ENCODE measurements at regions not wholly inside any gene's neighbourhood (a gene's known extent, or its start where the extent isn't known, plus 50 kb on each side); places are given as distances from the start of the nearest gene placed in this dataset.

DNA sequence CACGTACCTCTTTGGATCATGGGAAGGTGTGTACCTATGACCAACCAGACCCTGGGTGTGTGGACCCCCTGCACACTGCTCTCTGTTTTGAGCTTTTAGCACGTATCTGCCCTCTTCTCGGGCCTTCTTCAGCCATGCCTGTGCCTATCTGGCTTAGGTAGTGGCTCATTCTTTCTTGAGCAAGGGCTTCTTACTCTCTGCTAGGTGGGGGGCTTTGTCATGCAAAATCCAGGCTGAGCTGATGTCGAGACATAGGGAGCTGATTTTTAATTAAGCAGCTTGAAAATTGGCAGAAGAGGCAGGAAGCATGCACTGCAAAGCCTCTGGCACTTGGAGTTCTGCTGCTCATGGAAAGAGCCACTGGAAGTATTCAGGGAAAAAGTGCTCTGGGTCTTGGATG lies 181.6 kb upstream of the IRX6 start (continued):
- TF ChIP-seq EZH2phosphoT487 (IDR thresholded peaks at IDR 0.05; ENCODE audit: borderline replicate concordance, low read depth): no peak
- no peak for TF ChIP-seq MEF2A (IDR thresholded peaks at IDR 0.05; ENCODE audit: borderline replicate concordance, low read depth)
- no peak for TF ChIP-seq MAX (IDR thresholded peaks at IDR 0.05; ENCODE audit: low read depth)

DNA sequence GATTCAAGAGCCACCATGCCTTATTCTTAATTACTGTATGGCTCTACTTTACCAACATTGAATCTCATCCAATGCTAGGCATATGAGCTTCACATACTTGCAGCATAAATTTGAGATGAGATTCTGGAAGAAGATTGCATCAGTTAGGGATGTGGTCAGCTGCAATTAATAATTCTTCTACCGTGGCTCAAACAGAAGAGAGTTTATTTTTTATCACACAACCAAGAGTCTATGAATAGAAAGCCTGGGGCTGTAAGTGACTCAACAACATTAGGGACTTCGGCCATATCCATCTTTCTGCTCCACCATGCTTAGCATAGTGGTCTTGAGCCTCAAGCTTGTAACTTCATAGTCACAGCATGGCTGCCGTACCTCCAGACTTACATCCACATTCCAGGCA lies 179.4 kb upstream of the IRX6 start:
- Histone ChIP-seq H3K4me1 (ENCODE audit: control insufficient read depth in 1 of 2, insufficient read depth in 2 of 2, low read depth in 1 of 2, low read length in 1 of 2) (no peaks in the 10 kb centered on the region; a peak in 1 of 4 replicates), H3K4me3 (ENCODE audit: low read depth in 2 of 2, low read length in 1 of 2) (no peak overlapping the region), H3K9me3 (no peaks in the 10 kb centered on the region), H3K36me3 (replicated peaks in 1 of 2; ENCODE audit: control insufficient read depth in 1 of 2, insufficient read depth in 2 of 2, low read length in 1 of 2) (no peaks in the 10 kb centered on the region), H3K27me3 (ENCODE audit: insufficient read depth) (no peaks in the 10 kb centered on the region), H3K9me2 (no peaks in the 10 kb centered on the region), H3K27ac (ENCODE audit: low read depth in 2 of 2, low read length in 1 of 2) (no peak overlapping the region), H3K4me2 (no peak overlapping the region), H3K79me2 (ENCODE audit: insufficient read depth) (no peaks in the 10 kb centered on the region), H3K9ac (no peak overlapping the region), H2AFZ (ENCODE audit: low read depth) (no peak overlapping the region), H3F3A (replicated peaks; ENCODE audit: insufficient read depth) (no peaks in the 10 kb centered on the region), H4K20me1 (ENCODE audit: insufficient read depth) (no peaks in the 10 kb centered on the region)
- 16% methylated on average over 3 of the region's 3 CpGs for WGBS (ENCODE audit: low lambda C conversion rate)
- CTCF ChIA-PET: no interaction called here
- POLR2A ChIA-PET: no interaction called here
- no peak for TF ChIP-seq FOXM1 (IDR thresholded peaks at IDR 0.05; ENCODE audit: low read depth)
- no peak for DNase-seq

DNA sequence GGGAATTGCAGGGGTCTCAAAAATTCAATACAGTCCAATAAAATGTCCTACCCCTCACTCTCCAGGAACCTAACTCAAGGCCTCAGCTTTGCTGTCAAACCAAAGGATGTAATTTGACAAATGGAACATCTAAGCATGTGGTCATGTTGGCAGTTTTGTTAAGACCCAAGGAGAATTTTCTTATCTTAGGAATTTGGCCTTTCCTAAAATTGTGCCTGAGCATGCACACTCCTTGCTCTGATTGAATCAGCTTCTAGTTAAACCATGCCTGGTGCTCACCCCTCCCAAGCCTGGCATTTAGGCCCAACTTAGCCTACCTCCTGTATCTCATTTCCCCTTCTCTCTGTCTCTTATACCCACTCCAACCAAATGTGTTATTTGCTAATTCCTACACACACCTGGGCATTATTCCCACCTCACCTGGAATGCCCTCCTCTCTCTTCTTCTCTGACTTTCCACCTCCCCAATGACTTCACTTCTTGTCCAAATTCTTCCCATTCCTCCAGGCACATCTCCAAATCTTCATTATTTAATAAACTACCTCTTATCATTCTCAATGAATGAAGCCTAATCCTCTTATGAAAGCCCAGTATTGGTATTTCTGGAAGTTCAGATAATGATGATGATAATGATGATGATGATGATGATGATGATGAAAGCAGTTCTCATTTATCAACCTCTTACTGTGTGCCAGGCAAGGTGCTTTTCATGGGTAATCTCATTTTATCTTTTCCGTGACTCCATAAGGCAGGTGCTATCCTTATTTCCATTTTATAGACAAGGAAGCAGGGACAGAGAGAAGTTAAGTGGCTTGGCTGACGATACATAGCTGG lies 178.0 kb upstream of the IRX6 start:
- no peak overlapping the region for H3K9ac ChIP-seq
- no peaks in the 10 kb centered on the region for H3K9me2 ChIP-seq
- 17% methylated on average over 2 of the region's 2 CpGs for WGBS (ENCODE audit: low lambda C conversion rate)
- no peak overlapping the region for H3K4me3 ChIP-seq (ENCODE audit: low read depth in 2 of 2, low read length in 1 of 2)
- H3F3A ChIP-seq (replicated peaks; ENCODE audit: insufficient read depth): no peaks in the 10 kb centered on the region
- DNase-seq: no peak
- no peak overlapping the region for H2AFZ ChIP-seq (ENCODE audit: low read depth)
- H3K9me3 ChIP-seq: no peaks in the 10 kb centered on the region
- no peak overlapping the region for H3K27ac ChIP-seq (ENCODE audit: low read depth in 2 of 2, low read length in 1 of 2)
- H3K36me3 ChIP-seq (replicated peaks in 1 of 2; ENCODE audit: control insufficient read depth in 1 of 2, insufficient read depth in 2 of 2, low read length in 1 of 2): no peaks in the 10 kb centered on the region
- CTCF ChIA-PET: interaction anchor here (0.6 to 0.7 kb wide), 2 partner anchors 86 to 910 kb away, joined by 3 read pairs; no protein-coding TSS in a partner anchor
- no peaks in the 10 kb centered on the region for H4K20me1 ChIP-seq (ENCODE audit: insufficient read depth)
- no peak overlapping the region for H3K4me2 ChIP-seq
- POLR2A ChIA-PET: no interaction called here
- no peaks in the 10 kb centered on the region for H3K79me2 ChIP-seq (ENCODE audit: insufficient read depth)
- no peaks in the 10 kb centered on the region for H3K27me3 ChIP-seq (ENCODE audit: insufficient read depth)
- H3K4me1 ChIP-seq (ENCODE audit: control insufficient read depth in 1 of 2, insufficient read depth in 2 of 2, low read depth in 1 of 2, low read length in 1 of 2): no peaks in the 10 kb centered on the region; a peak in 1 of 4 replicates
- no peak for TF ChIP-seq FOXM1 (IDR thresholded peaks at IDR 0.05; ENCODE audit: low read depth)
- TF ChIP-seq NRF1 (IDR thresholded peaks at IDR 0.05; ENCODE audit: low read depth, low read length): no peak
- no peak for TF ChIP-seq RFX5 (IDR thresholded peaks at IDR 0.05; ENCODE audit: low read length)
- no peak for TF ChIP-seq PBX3 (IDR thresholded peaks at IDR 0.05)
- TF ChIP-seq JUND (IDR thresholded peaks at IDR 0.05): no peak
- TF ChIP-seq, protein P1, sequence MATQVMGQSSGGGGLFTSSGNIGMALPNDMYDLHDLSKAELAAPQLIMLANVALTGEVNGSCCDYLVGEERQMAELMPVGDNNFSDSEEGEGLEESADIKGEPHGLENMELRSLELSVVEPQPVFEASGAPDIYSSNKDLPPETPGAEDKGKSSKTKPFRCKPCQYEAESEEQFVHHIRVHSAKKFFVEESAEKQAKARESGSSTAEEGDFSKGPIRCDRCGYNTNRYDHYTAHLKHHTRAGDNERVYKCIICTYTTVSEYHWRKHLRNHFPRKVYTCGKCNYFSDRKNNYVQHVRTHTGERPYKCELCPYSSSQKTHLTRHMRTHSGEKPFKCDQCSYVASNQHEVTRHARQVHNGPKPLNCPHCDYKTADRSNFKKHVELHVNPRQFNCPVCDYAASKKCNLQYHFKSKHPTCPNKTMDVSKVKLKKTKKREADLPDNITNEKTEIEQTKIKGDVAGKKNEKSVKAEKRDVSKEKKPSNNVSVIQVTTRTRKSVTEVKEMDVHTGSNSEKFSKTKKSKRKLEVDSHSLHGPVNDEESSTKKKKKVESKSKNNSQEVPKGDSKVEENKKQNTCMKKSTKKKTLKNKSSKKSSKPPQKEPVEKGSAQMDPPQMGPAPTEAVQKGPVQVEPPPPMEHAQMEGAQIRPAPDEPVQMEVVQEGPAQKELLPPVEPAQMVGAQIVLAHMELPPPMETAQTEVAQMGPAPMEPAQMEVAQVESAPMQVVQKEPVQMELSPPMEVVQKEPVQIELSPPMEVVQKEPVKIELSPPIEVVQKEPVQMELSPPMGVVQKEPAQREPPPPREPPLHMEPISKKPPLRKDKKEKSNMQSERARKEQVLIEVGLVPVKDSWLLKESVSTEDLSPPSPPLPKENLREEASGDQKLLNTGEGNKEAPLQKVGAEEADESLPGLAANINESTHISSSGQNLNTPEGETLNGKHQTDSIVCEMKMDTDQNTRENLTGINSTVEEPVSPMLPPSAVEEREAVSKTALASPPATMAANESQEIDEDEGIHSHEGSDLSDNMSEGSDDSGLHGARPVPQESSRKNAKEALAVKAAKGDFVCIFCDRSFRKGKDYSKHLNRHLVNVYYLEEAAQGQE (IDR thresholded peaks at IDR 0.05; ENCODE audit: low read depth, low read length): no peak
- TF ChIP-seq RAD21 (IDR thresholded peaks at IDR 0.05; ENCODE audit: low read length): no peak
- no peak for TF ChIP-seq SMC3 (IDR thresholded peaks at IDR 0.05; ENCODE audit: low read depth, low read length)
- TF ChIP-seq CHD2 (IDR thresholded peaks at IDR 0.05; ENCODE audit: low read length, partially characterized antibody): no peak
- no peak for TF ChIP-seq IRF3 (IDR thresholded peaks at IDR 0.05; ENCODE audit: low read depth, low read length)
- TF ChIP-seq FOXJ3 (CRISPR knock-in tag; IDR thresholded peaks at IDR 0.05): no peak
- no peak for TF ChIP-seq RCOR1 (IDR thresholded peaks at IDR 0.05; ENCODE audit: low read length)
- TF ChIP-seq, protein P2, sequence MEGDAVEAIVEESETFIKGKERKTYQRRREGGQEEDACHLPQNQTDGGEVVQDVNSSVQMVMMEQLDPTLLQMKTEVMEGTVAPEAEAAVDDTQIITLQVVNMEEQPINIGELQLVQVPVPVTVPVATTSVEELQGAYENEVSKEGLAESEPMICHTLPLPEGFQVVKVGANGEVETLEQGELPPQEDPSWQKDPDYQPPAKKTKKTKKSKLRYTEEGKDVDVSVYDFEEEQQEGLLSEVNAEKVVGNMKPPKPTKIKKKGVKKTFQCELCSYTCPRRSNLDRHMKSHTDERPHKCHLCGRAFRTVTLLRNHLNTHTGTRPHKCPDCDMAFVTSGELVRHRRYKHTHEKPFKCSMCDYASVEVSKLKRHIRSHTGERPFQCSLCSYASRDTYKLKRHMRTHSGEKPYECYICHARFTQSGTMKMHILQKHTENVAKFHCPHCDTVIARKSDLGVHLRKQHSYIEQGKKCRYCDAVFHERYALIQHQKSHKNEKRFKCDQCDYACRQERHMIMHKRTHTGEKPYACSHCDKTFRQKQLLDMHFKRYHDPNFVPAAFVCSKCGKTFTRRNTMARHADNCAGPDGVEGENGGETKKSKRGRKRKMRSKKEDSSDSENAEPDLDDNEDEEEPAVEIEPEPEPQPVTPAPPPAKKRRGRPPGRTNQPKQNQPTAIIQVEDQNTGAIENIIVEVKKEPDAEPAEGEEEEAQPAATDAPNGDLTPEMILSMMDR (IDR thresholded peaks at IDR 0.05): no peak
- TF ChIP-seq EP300 (IDR thresholded peaks at IDR 0.05; ENCODE audit: borderline replicate concordance in 1 of 2, low read depth in 1 of 2, low read length in 1 of 2): no peak

Data from SK-N-SH (cell line).